GM19452 (cell line): ENCODE measurements at regions not wholly inside any gene's neighbourhood (a gene's known extent, or its start where the extent isn't known, plus 50 kb on each side); places are given as distances from the start of the nearest gene placed in this dataset.
A peak's percentile ranks its signal among the peaks of the same experiment; 100 is the strongest.
"Not testable (repeated sequence)": the region's sequence is repeated elsewhere in the genome, so short reads cannot be mapped to it uniquely, and the experiment has no call there.

Experiments
- ATAC-seq: cut with Tn5 transposase; IDR thresholded peaks from one replicate; pipeline ENCODE4 v1.9.1; 2021; ENCODE audit not compliant: unreplicated experiment

GRCh38 chr10:46740368-46740767 lies 161.4 kb downstream of the SYT15 start:
- not testable (repeated sequence) for ATAC-seq

- ATAC-seq: peak; percentile 8
Observed at GRCh38 chr10:46749003-46749402, 162.2 kb upstream of the PTPN20 start.

GRCh38 chr10:46749470-46749869 lies 161.8 kb upstream of the PTPN20 start:
- ATAC-seq: peak; percentile 76

DNA sequence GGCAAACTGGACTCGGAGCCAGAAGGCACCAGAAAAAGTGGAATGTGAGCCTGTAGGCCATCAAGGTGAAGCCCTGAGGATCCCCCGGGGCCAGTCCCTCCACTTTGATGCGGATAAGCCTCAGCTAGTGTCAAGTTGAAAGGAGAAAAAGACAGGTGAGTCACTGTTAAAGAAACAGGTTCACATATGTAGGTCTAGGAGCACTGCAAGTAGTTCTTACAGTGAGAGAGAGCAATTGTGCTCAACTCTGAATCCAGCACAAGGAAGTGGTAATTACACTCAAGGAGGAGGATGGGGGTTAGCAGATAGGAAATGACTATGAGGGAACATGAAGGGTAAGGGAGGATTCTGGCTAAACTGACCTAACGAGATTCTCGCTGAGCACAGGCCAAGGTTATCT lies 157.5 kb upstream of the PTPN20 start:
- not testable (repeated sequence) for ATAC-seq

GRCh38 chr10:46761471-46761870 lies 149.8 kb upstream of the PTPN20 start:
- ATAC-seq: peak; percentile 96

DNA sequence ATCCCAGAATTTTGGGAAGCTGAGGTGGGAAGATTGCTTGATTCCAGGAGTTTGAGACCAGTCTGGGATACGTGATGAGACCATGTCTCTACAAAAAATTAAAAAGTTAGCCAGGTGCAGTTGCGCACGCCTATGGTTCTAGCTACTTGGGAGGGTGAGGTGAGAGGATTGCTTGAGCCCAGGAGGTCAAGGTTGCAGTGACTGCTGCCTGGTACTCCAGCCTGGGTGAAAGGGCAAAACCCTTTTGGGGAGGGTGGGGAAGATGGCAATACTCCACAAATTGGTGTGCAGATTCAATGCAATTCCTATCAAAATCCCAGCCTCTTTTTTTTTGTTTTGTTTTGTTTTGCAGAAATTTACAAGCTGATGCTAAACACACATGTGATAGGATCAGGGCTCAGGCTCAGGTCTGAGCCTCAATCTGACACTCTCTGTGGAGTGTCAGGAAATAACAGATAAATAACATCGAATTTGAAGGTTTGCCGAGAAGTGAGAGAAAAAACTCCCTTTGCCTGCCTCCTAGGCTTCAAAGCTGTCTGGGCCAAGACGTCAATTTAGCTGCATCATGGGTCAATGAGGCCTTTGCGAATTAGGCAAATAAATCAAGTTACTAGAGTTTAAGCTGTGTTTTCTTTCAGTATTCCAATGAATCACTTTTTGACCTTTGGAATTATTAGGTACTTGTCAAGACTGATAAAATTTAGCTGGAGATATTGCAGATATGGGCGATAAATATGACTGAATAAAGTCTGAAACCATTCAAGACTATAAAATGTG lies 142.5 kb upstream of the PTPN20 start:
- ATAC-seq: not testable (repeated sequence)

- ATAC-seq: not testable (repeated sequence)
Observed at GRCh38 chr10:46773178-46773896, 137.9 kb upstream of the PTPN20 start.

GRCh38 chr10:46773897-46774236 lies 137.4 kb upstream of the PTPN20 start:
- not testable (repeated sequence) for ATAC-seq

DNA sequence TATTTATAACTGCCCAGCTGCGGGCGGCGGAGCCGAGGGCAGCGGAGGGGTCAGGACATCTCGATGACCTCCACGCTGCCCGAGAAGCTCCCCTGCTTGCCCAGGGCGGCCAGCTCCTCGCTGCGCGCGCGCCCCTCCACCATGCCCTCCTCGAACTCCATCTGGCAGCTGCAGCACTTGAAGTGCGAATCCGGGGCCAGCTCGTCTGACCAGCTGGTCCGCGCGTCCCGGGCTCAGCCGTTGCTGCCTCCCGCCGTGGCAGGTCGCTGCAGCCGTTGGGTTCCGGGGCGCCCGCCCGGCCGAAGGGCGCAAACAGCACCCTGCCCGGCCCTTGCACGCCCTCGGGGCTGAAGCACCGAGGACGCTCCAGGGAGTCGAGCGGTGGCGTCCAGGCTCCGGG lies 136.9 kb upstream of the PTPN20 start:
- ATAC-seq: not testable (repeated sequence)

DNA sequence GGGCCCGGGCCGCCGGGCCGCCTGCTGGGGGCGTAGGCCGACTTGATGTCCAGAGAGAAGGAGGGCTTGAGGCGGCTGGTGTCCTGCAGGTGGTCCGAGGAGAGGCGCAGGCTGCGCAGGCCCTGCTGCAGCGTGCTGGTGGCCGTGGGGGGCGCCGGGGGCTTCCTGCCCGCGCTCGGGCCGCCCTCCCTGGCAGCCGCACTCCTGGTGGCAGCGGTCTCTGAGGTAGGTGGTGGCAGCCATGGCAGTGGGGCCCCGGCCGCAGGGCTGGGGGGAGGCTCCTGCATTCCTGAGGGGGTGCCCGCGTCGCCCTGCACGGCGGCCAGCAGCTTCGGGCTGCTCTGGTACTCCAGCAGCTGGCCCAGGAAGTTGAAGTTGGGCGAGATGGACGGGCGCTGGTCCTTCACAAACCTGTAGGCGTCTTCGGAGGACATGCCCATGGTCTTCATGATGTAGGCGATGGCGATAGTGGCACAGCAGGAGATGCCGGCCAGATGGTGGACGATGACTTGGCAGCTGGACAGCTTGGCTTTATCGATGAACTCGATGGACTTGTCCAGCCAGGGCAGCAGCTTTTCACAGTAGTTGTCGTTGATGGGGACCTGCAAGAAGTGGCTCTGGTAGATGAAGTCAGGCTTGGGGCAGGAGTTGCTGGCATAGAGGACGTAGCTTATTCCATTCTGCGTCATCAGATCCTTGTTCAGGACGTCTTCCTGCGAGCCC lies 136.1 kb upstream of the PTPN20 start:
- not testable (repeated sequence) for ATAC-seq

GRCh38 chr10:46775668-46776059 lies 135.6 kb upstream of the PTPN20 start:
- not testable (repeated sequence) for ATAC-seq

- not testable (repeated sequence) for ATAC-seq
Observed at GRCh38 chr10:46779571-46779970, 131.7 kb upstream of the PTPN20 start.

GRCh38 chr10:46780164-46780563 lies 131.1 kb upstream of the PTPN20 start:
- ATAC-seq: not testable (repeated sequence)

DNA sequence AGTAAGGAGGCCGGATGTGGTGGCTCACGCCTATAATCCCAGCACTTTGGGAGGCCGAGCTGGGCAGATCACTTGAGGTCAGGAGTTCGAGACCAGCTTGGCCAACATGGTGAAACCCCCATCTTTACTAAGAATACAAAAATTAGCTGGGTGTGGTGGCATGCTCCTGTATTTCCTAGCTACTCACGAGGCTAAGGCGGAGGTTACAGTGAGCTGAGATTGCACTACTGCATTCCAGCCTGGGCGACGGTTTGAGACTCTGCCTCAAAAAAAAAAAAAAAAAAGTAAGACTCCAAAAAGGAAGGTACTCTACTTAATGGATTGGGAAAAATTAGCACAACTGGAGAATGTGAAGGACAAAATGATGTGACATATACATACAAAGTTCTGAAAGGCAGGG lies 130.2 kb upstream of the PTPN20 start:
- ATAC-seq: not testable (repeated sequence)

GRCh38 chr10:46782001-46782874 lies 129.0 kb upstream of the PTPN20 start:
- not testable (repeated sequence) for ATAC-seq

DNA sequence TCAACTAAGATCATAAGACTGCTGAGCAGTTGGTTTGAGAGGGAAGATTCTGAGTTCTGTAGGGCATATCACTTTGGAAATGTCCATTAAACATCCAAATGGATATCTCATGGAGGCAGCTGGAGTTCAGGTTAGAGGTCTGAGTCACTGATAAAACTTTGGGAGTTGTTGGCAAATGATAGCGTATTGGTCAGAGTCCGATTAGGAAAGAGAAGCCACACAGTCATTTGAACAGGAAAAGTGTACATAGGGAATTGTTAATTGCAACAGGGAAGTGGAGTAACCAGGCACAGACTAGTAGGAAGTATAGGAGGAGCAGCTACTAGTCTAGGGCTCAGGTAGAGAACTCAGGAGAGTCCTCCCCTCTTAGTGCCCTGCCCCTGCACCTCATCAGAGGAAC lies 126.6 kb upstream of the PTPN20 start:
- ATAC-seq: not testable (repeated sequence)

GRCh38 chr10:46786125-46786517 lies 125.1 kb upstream of the PTPN20 start:
- not testable (repeated sequence) for ATAC-seq

DNA sequence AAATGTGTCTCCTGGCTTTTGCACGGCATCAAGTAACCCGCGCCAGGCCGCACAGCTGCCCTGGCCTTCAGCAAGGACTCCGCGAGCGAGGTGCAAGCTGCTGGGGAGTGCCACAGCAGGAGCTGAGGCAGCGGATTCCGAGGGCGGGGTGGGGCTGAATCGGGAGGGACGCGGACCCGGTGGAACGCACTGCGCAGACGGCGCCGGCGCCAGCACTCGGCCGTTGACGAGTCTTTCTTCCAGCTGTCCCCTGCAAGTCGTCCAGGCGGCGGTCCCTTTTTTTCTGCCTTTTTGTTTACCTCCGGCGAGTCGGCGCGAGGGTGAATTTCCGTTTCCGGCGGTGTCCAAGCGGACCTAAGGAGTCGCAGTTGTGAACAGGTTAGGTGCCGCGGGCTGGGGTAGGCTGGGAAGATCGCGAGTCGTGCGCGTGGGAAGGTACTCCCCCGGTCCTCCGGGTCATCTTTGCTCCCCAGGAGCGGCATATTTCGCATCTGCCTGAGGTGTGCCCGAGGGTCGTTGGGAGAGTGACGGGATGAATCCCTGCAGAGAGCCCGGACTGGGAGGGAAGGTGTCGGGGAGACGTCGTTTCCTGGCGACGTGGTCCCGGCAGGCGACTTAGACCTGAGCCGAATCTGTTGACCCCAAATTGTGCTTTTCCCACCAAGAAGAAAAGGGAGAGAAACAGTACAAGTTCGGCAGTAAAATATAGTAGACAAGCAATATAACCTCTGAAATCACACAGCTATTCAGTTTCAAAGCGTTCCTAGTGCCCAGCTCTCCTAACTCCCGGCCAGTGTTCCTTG lies 124.5 kb upstream of the PTPN20 start:
- ATAC-seq: peak; percentile 69

DNA sequence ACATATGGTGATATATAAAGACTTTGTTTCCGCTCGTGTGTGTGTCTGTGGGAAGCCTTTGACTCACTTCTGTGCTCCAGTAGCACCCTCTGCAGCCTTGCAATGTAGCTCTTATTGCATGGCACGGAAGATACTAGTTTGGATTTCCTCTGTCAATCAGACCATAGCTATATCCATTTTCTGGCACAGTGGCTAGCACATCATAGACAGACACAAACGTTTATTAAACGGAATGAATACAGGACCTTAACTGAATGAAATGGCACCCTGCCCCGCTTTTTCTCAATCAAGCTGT lies 124.0 kb upstream of the PTPN20 start:
- peak; percentile 44 for ATAC-seq
